Kidney epithelial cell (primary cell): ENCODE measurements at regions not wholly inside any gene's neighbourhood (a gene's known extent, or its start where the extent isn't known, plus 50 kb on each side); places are given as distances from the start of the nearest gene placed in this dataset.
"Not testable (repeated sequence)": the region's sequence is repeated elsewhere in the genome, so short reads cannot be mapped to it uniquely, and the experiment has no call there.

ENCODE experiments used
- DNase-seq: peaks from one replicate; pipeline ENCODE4 v3.0.0-alpha.2; 2010; ENCODE audit warnings: low read depth
- H3K27me3 ChIP-seq: 2 replicates; pipeline ENCODE4 v1.6.0; 2011; ENCODE audit warnings: low read length; ENCODE audit not compliant: control insufficient read depth, insufficient read depth
- H3K36me3 ChIP-seq: 2 replicates; pipeline ENCODE4 v1.5.1; 2011; ENCODE audit warnings: low read length; ENCODE audit not compliant: control insufficient read depth, insufficient read depth
- H3K4me3 ChIP-seq: 2 replicates; pipeline ENCODE4 v1.5.1; 2011; ENCODE audit warnings: low read depth, mild to moderate bottlenecking, control low read depth, low read length
- CTCF ChIP-seq: IDR thresholded peaks from 2 replicates; pipeline ENCODE4 v1.5.1; 2011; ENCODE audit warnings: mild to moderate bottlenecking, moderate library complexity, low read length, control low read depth, inconsistent platforms; ENCODE audit not compliant: insufficient read depth, poor library complexity, severe bottlenecking

- Histone ChIP-seq H3K36me3 (no peaks in the 10 kb centered on the region), H3K27me3 (no peaks in the 10 kb centered on the region), H3K4me3 (no peak overlapping the region)
- TF ChIP-seq CTCF, result no peak
- no peak for DNase-seq
Measured at GRCh38 chr6:115847671-115848070, 213.0 kb downstream of the FRK start.

GRCh38 chr6:115843945-115844344 lies 216.7 kb downstream of the FRK start:
- Histone ChIP-seq H3K36me3 (no peaks in the 10 kb centered on the region), H3K4me3 (no peak overlapping the region), H3K27me3 (no peaks in the 10 kb centered on the region)
- no peak for DNase-seq
- no peak for TF ChIP-seq CTCF

DNA sequence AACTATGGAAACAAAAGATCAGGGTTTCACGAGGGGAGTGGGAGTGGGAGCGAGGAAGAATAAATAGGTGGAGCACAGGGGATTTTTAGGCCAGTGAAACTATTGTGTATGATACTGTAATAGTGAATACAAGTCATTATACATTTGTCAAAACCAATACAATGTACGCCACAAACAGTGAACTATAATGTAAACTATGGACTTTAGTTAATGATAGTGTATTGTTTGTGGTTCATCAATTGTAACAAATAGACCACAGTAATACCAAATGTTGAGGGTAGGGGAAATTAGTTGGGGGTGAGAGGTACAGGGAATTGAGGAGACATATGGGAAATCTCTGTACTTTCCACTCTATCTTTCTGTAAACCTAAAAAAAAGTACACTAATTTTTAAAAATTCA lies 218.4 kb downstream of the FRK start:
- no peak for TF ChIP-seq CTCF
- Histone ChIP-seq H3K36me3 (no peaks in the 10 kb centered on the region), H3K27me3 (no peaks in the 10 kb centered on the region), H3K4me3 (no peak overlapping the region)
- no peak for DNase-seq

DNA sequence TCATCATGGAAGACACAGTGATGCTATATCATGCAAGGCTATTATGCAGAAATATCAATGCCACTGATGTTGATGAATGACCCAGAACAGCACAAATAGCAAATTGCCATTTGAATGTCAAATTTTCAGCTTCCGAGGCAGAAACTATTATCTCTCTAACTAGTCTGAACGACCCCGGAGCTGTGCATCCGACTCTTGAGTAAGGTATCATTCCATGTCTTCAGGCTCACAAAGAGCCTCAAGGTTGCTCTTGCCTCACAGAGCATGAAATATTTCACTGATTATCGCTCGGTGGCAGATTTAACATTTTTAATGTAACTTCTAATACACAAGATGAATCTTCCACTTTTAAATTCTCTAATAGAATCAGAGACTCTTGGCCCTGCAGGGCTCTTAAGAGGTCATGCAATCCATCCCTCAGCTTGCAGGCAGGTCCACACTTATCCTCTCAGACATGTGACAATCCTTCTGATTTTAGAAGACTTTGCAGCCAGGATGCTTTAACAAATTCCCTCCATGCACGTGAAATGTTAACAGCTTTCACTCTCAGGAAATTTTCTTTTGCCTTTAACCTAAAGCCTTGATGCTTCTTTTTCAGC lies 221.0 kb downstream of the FRK start:
- Histone ChIP-seq H3K27me3 (no peaks in the 10 kb centered on the region), H3K36me3 (no peaks in the 10 kb centered on the region), H3K4me3 (no peak overlapping the region)
- no peak for DNase-seq
- no peak for TF ChIP-seq CTCF

GRCh38 chr6:115838763-115839401 lies 221.8 kb downstream of the FRK start:
- no peaks in the 10 kb centered on the region for H3K27me3 ChIP-seq
- H3K4me3 ChIP-seq, result no peak overlapping the region
- no peak for DNase-seq
- H3K36me3 ChIP-seq, result no peaks in the 10 kb centered on the region
- TF ChIP-seq CTCF, result peak; percentile 66

DNA sequence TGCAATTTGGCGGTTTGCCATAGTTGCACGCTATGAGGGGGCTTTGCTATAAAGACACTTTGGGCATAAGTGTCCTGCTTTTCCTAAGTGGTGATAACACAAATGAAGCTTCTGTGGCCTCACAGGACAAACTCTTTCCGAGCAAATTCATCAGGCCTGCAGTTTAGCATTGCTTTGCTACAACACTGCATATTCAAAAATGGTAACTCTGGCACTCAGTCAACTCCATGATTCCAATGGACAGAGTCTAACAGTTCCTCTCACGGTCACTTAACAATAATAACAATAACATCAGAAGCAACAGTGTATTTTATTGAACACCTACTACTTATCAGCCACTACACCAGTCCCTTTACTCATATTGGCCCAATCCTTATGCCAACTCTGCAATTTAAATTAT lies 222.5 kb downstream of the FRK start:
- H3K4me3 ChIP-seq, result no peak overlapping the region
- H3K27me3 ChIP-seq, result no peaks in the 10 kb centered on the region
- no peak for DNase-seq
- H3K36me3 ChIP-seq, result no peaks in the 10 kb centered on the region
- TF ChIP-seq CTCF, result no peak

GRCh38 chr6:115836374-115836773 lies 224.3 kb downstream of the FRK start:
- not testable (repeated sequence) for H3K4me3 ChIP-seq, DNase-seq, H3K27me3 ChIP-seq, H3K36me3 ChIP-seq
